ENCODE measurements at regions not wholly inside any gene's neighbourhood (a gene's known extent, or its start where the extent isn't known, plus 50 kb on each side); places are given as distances from the start of the nearest gene placed in this dataset.

DNA sequence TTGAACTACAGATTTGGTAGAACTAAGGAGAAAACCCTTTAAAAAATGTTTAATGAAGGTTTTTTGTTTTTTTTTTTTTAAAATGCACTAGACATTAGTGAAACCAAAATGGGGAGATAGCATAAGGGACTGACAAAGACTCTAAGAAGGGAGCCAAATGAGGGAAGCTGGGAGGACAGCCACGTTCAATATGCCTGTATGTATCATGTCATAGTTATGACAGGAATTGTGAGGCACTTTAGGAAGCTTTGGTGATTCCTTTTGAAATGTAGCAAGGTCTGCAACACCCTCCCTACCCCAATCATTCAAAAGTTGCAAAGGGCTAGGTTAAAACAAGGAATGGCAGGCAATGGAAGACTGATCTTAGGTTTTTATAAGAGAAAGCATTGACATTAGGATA, 526.0 kb downstream of the TLL1 start:
- H4K8ac ChIP-seq (ENCODE audit: extremely low read depth, insufficient read depth, low read length) = no peak overlapping the region
- no peak overlapping the region for H2AK5ac ChIP-seq (ENCODE audit: low read depth, low read length)
- H3K4me1 ChIP-seq (replicated peaks in 1 of 4; ENCODE audit: control insufficient read depth in 3 of 4, insufficient read depth in 4 of 4, low read length in 3 of 4) = no peaks in the 10 kb centered on the region
- H3K18ac ChIP-seq (ENCODE audit: extremely low read depth, low read length) = no peak overlapping the region
- H3K79me2 ChIP-seq (ENCODE audit: control insufficient read depth in 1 of 2, insufficient read depth in 2 of 2, low read length in 2 of 2) = no peaks in the 10 kb centered on the region
- no peak overlapping the region for H3K23ac ChIP-seq (ENCODE audit: insufficient read length)
- H4K91ac ChIP-seq (replicated peaks; ENCODE audit: insufficient read length, low read length) = no peak overlapping the region
- H4K5ac ChIP-seq (ENCODE audit: insufficient read length, low read depth, low read length) = no peak overlapping the region
- no peak overlapping the region for H3K56ac ChIP-seq (replicated peaks; ENCODE audit: insufficient read length, low read depth, low read length)
- H3K9me3 ChIP-seq (ENCODE audit: insufficient read depth in 2 of 2, low read depth in 1 of 2, low read length in 1 of 2) = no peaks in the 10 kb centered on the region
- no peaks in the 10 kb centered on the region for H3K79me1 ChIP-seq (ENCODE audit: low read depth, low read length)
- no peak for DNase-seq (ENCODE audit: low read depth in 1 of 2, low spot score in 2 of 2)
- 87% methylated on average over 1 of the region's 1 CpG; no CpG with 5 or more reads in 1 of the 2 experiments for WGBS, 2 experiments (ENCODE audit: extremely low coverage in 1 of 2, insufficient coverage in 1 of 2, insufficient read length in 1 of 2, insufficient replicate concordance in 2 of 2, low coverage in 1 of 2, low lambda C conversion rate in 2 of 2, missing lambda C conversion rate in 1 of 2)
- no peaks in the 10 kb centered on the region for H3K23me2 ChIP-seq (ENCODE audit: low read depth, low read length)
- no peak overlapping the region for H2BK12ac ChIP-seq (ENCODE audit: low read depth, low read length)
- no peak overlapping the region for H2AFZ ChIP-seq (ENCODE audit: low read length)
- H2BK15ac ChIP-seq (ENCODE audit: low read length) = no peak overlapping the region
- H2BK5ac ChIP-seq (ENCODE audit: low read depth, low read length) = no peak overlapping the region
- H2BK120ac ChIP-seq (replicated peaks; ENCODE audit: low read depth, low read length) = no peak overlapping the region
- no peaks in the 10 kb centered on the region for H3K36me3 ChIP-seq (ENCODE audit: control insufficient read depth in 2 of 4, insufficient read depth in 4 of 4, low read length in 3 of 4)
- ChIA-PET POLR2A (ENCODE audit: partially characterized antibody) (no interaction called here), CTCF (ENCODE audit: partially characterized antibody) (no interaction called here)
- H3K27me3 ChIP-seq (replicated peaks in 1 of 4; ENCODE audit: control insufficient read depth in 3 of 4, extremely low read depth in 1 of 4, insufficient read depth in 3 of 4, low read length in 3 of 4) = no peaks in the 10 kb centered on the region
- H3K4ac ChIP-seq (replicated peaks; ENCODE audit: insufficient read length, low read depth, low read length) = no peak overlapping the region
- FAIRE-seq = no peak
- no peak overlapping the region for H3K4me2 ChIP-seq (ENCODE audit: insufficient read depth in 1 of 2, low read depth in 2 of 2, low read length in 2 of 2)
- no peak overlapping the region for H3K9ac ChIP-seq (replicated peaks in 1 of 4; ENCODE audit: extremely low read depth in 1 of 4, low read depth in 3 of 4, low read length in 3 of 4)
- H3K4me3 ChIP-seq (ENCODE audit: extremely low read depth in 1 of 4, insufficient read depth in 2 of 4, low read depth in 3 of 4, low read length in 4 of 4) = no peak overlapping the region
- H3K14ac ChIP-seq (ENCODE audit: insufficient read length) = no peak overlapping the region
- no peak overlapping the region for H2BK20ac ChIP-seq (ENCODE audit: low read length)
- TF ChIP-seq PHF8 (conservative IDR thresholded peaks at IDR 0.05; ENCODE audit: low read depth, low read length) (no peak), RNF2 (IDR thresholded peaks at IDR 0.05; ENCODE audit: borderline replicate concordance, low read depth, low read length, missing control alignments, poor library complexity, severe bottlenecking) (no peak), SUZ12 (IDR thresholded peaks at IDR 0.05; ENCODE audit: low read length) (no peak), HDAC6 (IDR thresholded peaks at IDR 0.05; ENCODE audit: low read depth, low read length) (no peak), NRF1 (IDR thresholded peaks at IDR 0.05; ENCODE audit: low read depth, low read length) (no peak), SIX5 (IDR thresholded peaks at IDR 0.05; ENCODE audit: low read depth, low read length) (no peak), EZH2 (IDR thresholded peaks at IDR 0.05; ENCODE audit: low read depth, low read length, severe bottlenecking) (no peak), KDM4A (IDR thresholded peaks at IDR 0.05; ENCODE audit: low read depth, low read length, severe bottlenecking) (no peak)
- TF ChIP-seq, protein P1, sequence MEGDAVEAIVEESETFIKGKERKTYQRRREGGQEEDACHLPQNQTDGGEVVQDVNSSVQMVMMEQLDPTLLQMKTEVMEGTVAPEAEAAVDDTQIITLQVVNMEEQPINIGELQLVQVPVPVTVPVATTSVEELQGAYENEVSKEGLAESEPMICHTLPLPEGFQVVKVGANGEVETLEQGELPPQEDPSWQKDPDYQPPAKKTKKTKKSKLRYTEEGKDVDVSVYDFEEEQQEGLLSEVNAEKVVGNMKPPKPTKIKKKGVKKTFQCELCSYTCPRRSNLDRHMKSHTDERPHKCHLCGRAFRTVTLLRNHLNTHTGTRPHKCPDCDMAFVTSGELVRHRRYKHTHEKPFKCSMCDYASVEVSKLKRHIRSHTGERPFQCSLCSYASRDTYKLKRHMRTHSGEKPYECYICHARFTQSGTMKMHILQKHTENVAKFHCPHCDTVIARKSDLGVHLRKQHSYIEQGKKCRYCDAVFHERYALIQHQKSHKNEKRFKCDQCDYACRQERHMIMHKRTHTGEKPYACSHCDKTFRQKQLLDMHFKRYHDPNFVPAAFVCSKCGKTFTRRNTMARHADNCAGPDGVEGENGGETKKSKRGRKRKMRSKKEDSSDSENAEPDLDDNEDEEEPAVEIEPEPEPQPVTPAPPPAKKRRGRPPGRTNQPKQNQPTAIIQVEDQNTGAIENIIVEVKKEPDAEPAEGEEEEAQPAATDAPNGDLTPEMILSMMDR (IDR thresholded peaks at IDR 0.05; ENCODE audit: control extremely low read depth in 1 of 3, insufficient read depth in 1 of 3, low read depth in 1 of 3, low read length in 3 of 3) = no peak
- no peak overlapping the region for H3K27ac ChIP-seq (ENCODE audit: low read depth, low read length)
- H4K20me1 ChIP-seq (replicated peaks in 1 of 2; ENCODE audit: control insufficient read depth in 1 of 2, insufficient read depth in 2 of 2, low read length in 2 of 2) = no peaks in the 10 kb centered on the region
